H1 (cell line): ENCODE measurements at regions not wholly inside any gene's neighbourhood (a gene's known extent, or its start where the extent isn't known, plus 50 kb on each side); places are given as distances from the start of the nearest gene placed in this dataset.

Experiments
- CTCF ChIA-PET: fragments of 300-600 bp; sonication (Branson Sonifier 250); formaldehyde crosslinking; loops from one replicate; lab custom pipeline; 2021; ENCODE audit not compliant: partially characterized antibody; lab: Charles Lee
- POLR2A ChIA-PET: fragments of 300-600 bp; sonication (Branson Sonifier 250); formaldehyde crosslinking; loops from one replicate; lab custom pipeline; 2021; ENCODE audit warnings: inconsistent platforms; ENCODE audit not compliant: partially characterized antibody; lab: Charles Lee
- DNase-seq, 2 experiments: peaks; one replicate each; pipeline versions ENCODE4 v3.0.0 to v3.0.0-alpha.2; 2010 to 2022; ENCODE audit warnings: low spot score in 2 of 2, low read depth in 1 of 2, mixed read lengths in 1 of 2
- FAIRE-seq: peaks from 2 replicates; lab custom pipeline; 2011; peaks lifted over from hg19 to GRCh38; lab: Jason Lieb, UNC
- H2AFZ ChIP-seq: 2 replicates; pipeline ENCODE4 v1.8.1; 2012; ENCODE audit warnings: low read length, inconsistent platforms
- H2AK5ac ChIP-seq: 2 replicates; pipeline ENCODE4 v1.6.1; 2013; ENCODE audit warnings: low read depth, low read length
- H2BK120ac ChIP-seq: replicated peaks from 2 replicates; pipeline ENCODE3; 2013; ENCODE audit warnings: low read depth, low read length, inconsistent platforms
- H2BK12ac ChIP-seq: 2 replicates; pipeline ENCODE4 v1.6.1; 2013; ENCODE audit warnings: low read depth, low read length
- H2BK15ac ChIP-seq: 2 replicates; pipeline ENCODE4 v1.6.1; 2013; ENCODE audit warnings: low read length
- H2BK20ac ChIP-seq: 2 replicates; pipeline ENCODE4 v1.6.1; 2013; ENCODE audit warnings: low read length
- H2BK5ac ChIP-seq: 2 replicates; pipeline ENCODE4 v1.6.1; 2013; ENCODE audit warnings: low read depth, low read length
- H3K14ac ChIP-seq: 2 replicates; pipeline ENCODE4 v1.6.1; 2013; ENCODE audit warnings: inconsistent platforms; ENCODE audit not compliant: insufficient read length
- H3K18ac ChIP-seq: 2 replicates; pipeline ENCODE4 v1.6.1; 2013; ENCODE audit warnings: low read length; ENCODE audit errors: extremely low read depth
- H3K23ac ChIP-seq: 2 replicates; pipeline ENCODE4 v1.6.1; 2013; ENCODE audit warnings: inconsistent platforms; ENCODE audit not compliant: insufficient read length
- H3K23me2 ChIP-seq: 2 replicates; pipeline ENCODE4 v1.6.1; 2013; ENCODE audit warnings: low read depth, low read length
- H3K27ac ChIP-seq: 2 replicates; pipeline ENCODE4 v1.6.1; 2011; ENCODE audit warnings: low read depth, low read length, inconsistent platforms
- H3K27me3 ChIP-seq, 4 experiments: replicated peaks in 1 of 4; 1 replicate in 1 of 4; 2 replicates in 3 of 4; pipeline versions ENCODE4 v1.6.1 to v1.8.1; 2011 to 2013; ENCODE audit warnings: low read length in 3 of 4, mild to moderate bottlenecking in 3 of 4, inconsistent platforms in 2 of 4, mixed read lengths in 2 of 4, moderate library complexity in 1 of 4; ENCODE audit not compliant: control insufficient read depth in 3 of 4, insufficient read depth in 3 of 4; ENCODE audit errors: extremely low read depth in 1 of 4
- H3K36me3 ChIP-seq, 4 experiments: 2 replicates each; pipeline versions ENCODE4 v1.6.1 to v1.8.1; 2011 to 2013; ENCODE audit warnings: mild to moderate bottlenecking in 4 of 4, low read length in 3 of 4, moderate library complexity in 2 of 4, control low read depth in 1 of 4, inconsistent platforms in 1 of 4; ENCODE audit not compliant: insufficient read depth in 4 of 4, control insufficient read depth in 2 of 4
- H3K4ac ChIP-seq: replicated peaks from 2 replicates; pipeline ENCODE3; 2013; ENCODE audit warnings: low read length, low read depth, mixed read lengths, inconsistent platforms; ENCODE audit not compliant: insufficient read length
- H3K4me1 ChIP-seq, 4 experiments: replicated peaks in 1 of 4; 1 replicate in 1 of 4; 2 replicates in 3 of 4; pipeline versions ENCODE4 v1.6.1 to v1.8.1; 2011 to 2013; ENCODE audit warnings: low read length in 3 of 4, inconsistent platforms in 2 of 4, mixed read lengths in 1 of 4; ENCODE audit not compliant: insufficient read depth in 4 of 4, control insufficient read depth in 3 of 4
- H3K4me2 ChIP-seq, 2 experiments: 2 replicates each; pipeline versions ENCODE4 v1.6.1 to v1.8.1; 2011 to 2013; ENCODE audit warnings: low read depth in 2 of 2, low read length in 2 of 2, control low read depth in 1 of 2, inconsistent platforms in 1 of 2, mild to moderate bottlenecking in 1 of 2; ENCODE audit not compliant: insufficient read depth in 1 of 2
- H3K4me3 ChIP-seq, 4 experiments: fragments of 200-600, 300-600 bp in 1 of 4; sonication (generic), shearing (Covaris generic), sonication (Bioruptor Twin) in 1 of 4; 2 replicates each; pipeline versions ENCODE4 v1.5.1 to v1.8.1; 2011 to 2016; ENCODE audit warnings: low read length in 4 of 4, low read depth in 3 of 4, control low read depth in 2 of 4, inconsistent platforms in 2 of 4, mild to moderate bottlenecking in 2 of 4, mixed read lengths in 1 of 4, moderate library complexity in 1 of 4; ENCODE audit not compliant: insufficient read depth in 2 of 4; ENCODE audit errors: extremely low read depth in 1 of 4
- H3K56ac ChIP-seq: replicated peaks from 2 replicates; pipeline ENCODE3; 2013; ENCODE audit warnings: low read depth, mild to moderate bottlenecking, mixed read lengths, low read length, inconsistent platforms; ENCODE audit not compliant: insufficient read length
- H3K79me1 ChIP-seq: 2 replicates; pipeline ENCODE4 v1.6.1; 2013; ENCODE audit warnings: low read depth, low read length, control low read depth
- H3K79me2 ChIP-seq, 2 experiments: 2 replicates each; pipeline versions ENCODE4 v1.6.1 to v1.8.1; 2012 to 2013; ENCODE audit warnings: low read length in 2 of 2, mild to moderate bottlenecking in 2 of 2, inconsistent platforms in 1 of 2; ENCODE audit not compliant: insufficient read depth in 2 of 2, control insufficient read depth in 1 of 2
- H3K9ac ChIP-seq, 4 experiments: replicated peaks in 1 of 4; 1 replicate in 1 of 4; 2 replicates in 3 of 4; pipeline versions ENCODE4 v1.6.1 to v1.8.1; 2011 to 2013; ENCODE audit warnings: low read depth in 3 of 4, low read length in 3 of 4, control low read depth in 2 of 4, mild to moderate bottlenecking in 2 of 4, moderate library complexity in 2 of 4, inconsistent platforms in 1 of 4; ENCODE audit errors: extremely low read depth in 1 of 4
- H3K9me3 ChIP-seq, 2 experiments: 2 replicates each; pipeline versions ENCODE4 v1.6.1 to v1.8.1; 2012 to 2013; ENCODE audit warnings: mild to moderate bottlenecking in 2 of 2, moderate library complexity in 2 of 2, control low read depth in 1 of 2, inconsistent platforms in 1 of 2, low read depth in 1 of 2, low read length in 1 of 2, mixed read lengths in 1 of 2; ENCODE audit not compliant: insufficient read depth in 2 of 2
- H4K20me1 ChIP-seq, 2 experiments: replicated peaks in 1 of 2; 2 replicates each; pipeline versions ENCODE3 to v1.8.1; 2011 to 2013; ENCODE audit warnings: inconsistent platforms in 2 of 2, low read length in 2 of 2, mild to moderate bottlenecking in 1 of 2; ENCODE audit not compliant: insufficient read depth in 2 of 2, control insufficient read depth in 1 of 2
- H4K5ac ChIP-seq: 2 replicates; pipeline ENCODE4 v1.6.1; 2013; ENCODE audit warnings: low read length, low read depth, mixed read lengths, inconsistent platforms; ENCODE audit not compliant: insufficient read length
- H4K8ac ChIP-seq: 2 replicates; pipeline ENCODE4 v1.8.0; 2013; ENCODE audit warnings: mild to moderate bottlenecking, moderate library complexity, low read length, inconsistent platforms; ENCODE audit not compliant: insufficient read depth; ENCODE audit errors: extremely low read depth
- H4K91ac ChIP-seq: replicated peaks from 2 replicates; pipeline ENCODE3; 2013; ENCODE audit warnings: low read length, mixed read lengths, inconsistent platforms; ENCODE audit not compliant: insufficient read length
- CREB1 ChIP-seq: IDR thresholded peaks from 2 replicates; pipeline ENCODE4 v1.6.1; 2012; ENCODE audit warnings: inconsistent platforms
- EZH2 ChIP-seq: fragments of 200-600 bp; sonication (generic); IDR thresholded peaks from 2 replicates; pipeline ENCODE4 v1.7.1; 2012; ENCODE audit warnings: low read depth, mild to moderate bottlenecking, moderate library complexity, low read length, inconsistent platforms; ENCODE audit not compliant: severe bottlenecking
- FOSL1 ChIP-seq: IDR thresholded peaks from 2 replicates; pipeline ENCODE4 v1.6.1; 2011; ENCODE audit warnings: mild to moderate bottlenecking, low read depth, low read length, moderate library complexity; ENCODE audit not compliant: insufficient read depth
- HDAC2 ChIP-seq, 2 experiments: fragments of 300-600 bp in 1 of 2; sonication (generic) in 1 of 2; IDR thresholded peaks; 2 replicates each; pipeline ENCODE4 v1.6.1; 2011 to 2012; ENCODE audit warnings: low read depth in 2 of 2, low read length in 2 of 2, mild to moderate bottlenecking in 2 of 2, moderate library complexity in 2 of 2, borderline replicate concordance in 1 of 2, inconsistent platforms in 1 of 2
- JUN ChIP-seq: IDR thresholded peaks from 2 replicates; pipeline ENCODE4 v1.6.1; 2011; ENCODE audit warnings: low read depth, mild to moderate bottlenecking, improper control_type of control experiment, low read length
- KDM1A ChIP-seq: fragments of 200-600, 300-600 bp; sonication (generic); IDR thresholded peaks from 2 replicates; pipeline ENCODE4 v1.7.1; 2016; ENCODE audit warnings: mild to moderate bottlenecking, low read length, borderline replicate concordance
- MAFK ChIP-seq: IDR thresholded peaks from 2 replicates; pipeline ENCODE4 v1.6.1; 2012; ENCODE audit warnings: low read depth, mild to moderate bottlenecking, improper control_type of control experiment, low read length
- NANOG ChIP-seq: IDR thresholded peaks from 2 replicates; pipeline ENCODE4 v1.6.1; 2011; ENCODE audit warnings: low read length, low read depth, mild to moderate bottlenecking, inconsistent platforms; ENCODE audit not compliant: insufficient read depth, poor library complexity, severe bottlenecking
- NRF1 ChIP-seq: IDR thresholded peaks from 2 replicates; pipeline ENCODE4 v1.6.1; 2011; ENCODE audit warnings: mild to moderate bottlenecking, low read depth, low read length, improper control_type of control experiment
- POLR2A ChIP-seq, 2 experiments: IDR thresholded peaks; 1 replicate in 1 of 2; 2 replicates in 1 of 2; pipeline ENCODE4 v1.6.1; 2011; ENCODE audit warnings: low read depth in 2 of 2, low read length in 2 of 2, mild to moderate bottlenecking in 2 of 2; ENCODE audit errors: control extremely low read depth in 1 of 2
- RFX5 ChIP-seq: IDR thresholded peaks from 2 replicates; pipeline ENCODE4 v1.6.1; 2011; ENCODE audit warnings: low read depth, low read length, improper control_type of control experiment, borderline replicate concordance
- RNF2 ChIP-seq: fragments of 200-900, 300-1000 bp; sonication (generic); IDR thresholded peaks from 2 replicates; pipeline ENCODE4 v1.7.1; 2016; ENCODE audit warnings: borderline replicate concordance, low read depth, mild to moderate bottlenecking, antibody characterized with exemption, low read length; ENCODE audit not compliant: poor library complexity, severe bottlenecking; ENCODE audit errors: missing control alignments
- RXRA ChIP-seq: IDR thresholded peaks from 2 replicates; pipeline ENCODE4 v1.6.1; 2011; ENCODE audit warnings: low read depth, mild to moderate bottlenecking, low read length, moderate library complexity; ENCODE audit not compliant: insufficient read depth
- SAP30 ChIP-seq: fragments of 300-600 bp; sonication (generic); IDR thresholded peaks from 2 replicates; pipeline ENCODE4 v1.7.1; 2012; ENCODE audit warnings: low read length, moderate library complexity, mild to moderate bottlenecking, inconsistent platforms; ENCODE audit not compliant: insufficient read depth, insufficient replicate concordance
- SRF ChIP-seq: IDR thresholded peaks from 2 replicates; pipeline ENCODE4 v1.6.1; 2011; ENCODE audit warnings: mild to moderate bottlenecking, low read depth, low read length, moderate library complexity

GRCh38 chr6:130518588-130518987 is 152.8 kb downstream of the TMEM200A start:
- Histone ChIP-seq H3K9ac (no peak overlapping the region), H2BK120ac (no peak overlapping the region), H2BK15ac (no peak overlapping the region), H2AFZ (no peak overlapping the region), H4K8ac (no peak overlapping the region), H3K9me3 (no peaks in the 10 kb centered on the region), H3K27ac (no peak overlapping the region), H3K23ac (no peak overlapping the region), H3K4ac (no peak overlapping the region), H3K4me1 (no peaks in the 10 kb centered on the region), H4K91ac (no peak overlapping the region), H3K56ac (no peak overlapping the region), H2BK12ac (no peak overlapping the region), H4K5ac (no peak overlapping the region), H3K27me3 (peaks cover 0 to 2% (median 0%) of the 10 kb centered on the region in 4 experiments; a peak in 1 of 7 replicates), H3K79me1 (no peaks in the 10 kb centered on the region), H3K4me3 (no peak overlapping the region), H2AK5ac (no peak overlapping the region), H3K23me2 (no peaks in the 10 kb centered on the region), H2BK20ac (no peak overlapping the region), H3K14ac (no peak overlapping the region), H3K36me3 (no peaks in the 10 kb centered on the region), H2BK5ac (no peak overlapping the region), H3K18ac (no peak overlapping the region), H3K4me2 (no peak overlapping the region), H3K79me2 (no peaks in the 10 kb centered on the region)
- FAIRE-seq (no peak), DNase-seq (no peak)
- CTCF ChIA-PET = interaction anchor here (1.0 to 1.1 kb wide), 2 partner anchors 16 to 42 kb away, joined by 3 read pairs; no protein-coding TSS in a partner anchor
- POLR2A ChIA-PET = no interaction called here
- no peak for TF ChIP-seq RXRA
- TF ChIP-seq MAFK = no peak
- no peak for TF ChIP-seq EZH2
- TF ChIP-seq RNF2 = no peak
- no peak for TF ChIP-seq HDAC2 (IDR thresholded peaks at IDR 0.05; ENCODE audit: borderline replicate concordance in 1 of 2, low read depth in 2 of 2, low read length in 2 of 2)
- no peak for TF ChIP-seq KDM1A
- TF ChIP-seq FOSL1 = no peak
- no peak for TF ChIP-seq NANOG
- TF ChIP-seq NRF1 = no peak
- no peak for TF ChIP-seq JUN
- no peak for TF ChIP-seq POLR2A (IDR thresholded peaks at IDR 0.05; ENCODE audit: control extremely low read depth in 1 of 2, low read depth in 2 of 2, low read length in 2 of 2)
- no peak for TF ChIP-seq RFX5
- no peak for TF ChIP-seq SRF
- no peak for TF ChIP-seq SAP30
- no peak for TF ChIP-seq CREB1
- TF ChIP-seq, all 59 proteins: peak for 0
- no peaks in the 10 kb centered on the region for H4K20me1 ChIP-seq
